Panc1 (cell line): ENCODE measurements at regions not wholly inside any gene's neighbourhood (a gene's known extent, or its start where the extent isn't known, plus 50 kb on each side); places are given as distances from the start of the nearest gene placed in this dataset.

ENCODE experiments used
- ATAC-seq: fragments of 200-7000 bp; cut with Tn5 transposase; 2 replicates; pipeline ENCODE4 v1.9.1; 2020; ENCODE audit warnings: mild to moderate bottlenecking, moderate library complexity
- BruUV-seq: library from RNA; stranded (reverse); fragments of 400-500 nt; replicated peaks from 2 replicates; lab custom pipeline; 2021; lab: Mats Ljungman, UMichigan
- CTCF ChIA-PET: fragments of 300-600 bp; sonication (Branson Sonifier 250); formaldehyde crosslinking; loops from one replicate; lab custom pipeline; 2022; ENCODE audit warnings: antibody characterized with exemption; lab: Charles Lee
- POLR2A ChIA-PET: fragments of 300-600 bp; sonication (Branson Sonifier 250); formaldehyde crosslinking; loops from one replicate; lab custom pipeline; 2022; ENCODE audit warnings: antibody characterized with exemption; lab: Charles Lee
- DNase-seq: peaks from one replicate; pipeline ENCODE4 v3.0.0-alpha.2; 2010; ENCODE audit warnings: low read depth, low spot score
- H3K27ac ChIP-seq: 2 replicates; pipeline ENCODE4 v1.5.1; 2011; ENCODE audit warnings: mild to moderate bottlenecking, low read length, inconsistent platforms
- H3K27me3 ChIP-seq: fragments of 200-500 bp; sonication (Bioruptor generic); 2 replicates; pipeline ENCODE4 v1.6.0; 2014; ENCODE audit warnings: low read length, inconsistent platforms; ENCODE audit not compliant: control insufficient read depth, insufficient read depth
- H3K36me3 ChIP-seq: fragments of 200-500 bp; sonication (Bioruptor generic); 2 replicates; pipeline ENCODE4 v1.5.1; 2014; ENCODE audit warnings: inconsistent platforms, mild to moderate bottlenecking, low read length, moderate library complexity; ENCODE audit not compliant: control insufficient read depth, insufficient read depth
- H3K4me1 ChIP-seq: 2 replicates; pipeline ENCODE4 v1.5.1; 2011; ENCODE audit warnings: inconsistent platforms, mild to moderate bottlenecking, low read length, moderate library complexity; ENCODE audit not compliant: control insufficient read depth, insufficient read depth
- H3K4me3 ChIP-seq, 2 experiments: 2 replicates each; pipeline ENCODE4 v1.5.1; 2011 to 2012; ENCODE audit warnings: low read depth in 2 of 2, low read length in 2 of 2, mild to moderate bottlenecking in 2 of 2, inconsistent platforms in 1 of 2, moderate library complexity in 1 of 2
- H3K9me3 ChIP-seq: fragments of 200-500 bp; sonication (Bioruptor generic); 2 replicates; pipeline ENCODE4 v1.5.1; 2014; ENCODE audit warnings: low read depth, mild to moderate bottlenecking, inconsistent platforms, low read length, moderate library complexity; ENCODE audit not compliant: control insufficient read depth, insufficient read depth
- CTCF ChIP-seq: fragments of 450-650 bp; IDR thresholded peaks from 2 replicates; pipeline ENCODE4 v1.5.1; 2017; ENCODE audit warnings: mild to moderate bottlenecking
- POLR2AphosphoS5 ChIP-seq: IDR thresholded peaks from 2 replicates; pipeline ENCODE4 v1.6.1; 2012; ENCODE audit warnings: mild to moderate bottlenecking, low read depth, low read length, moderate library complexity
- SIN3A ChIP-seq: IDR thresholded peaks from 2 replicates; pipeline ENCODE4 v1.6.1; 2012; ENCODE audit warnings: low read depth, mild to moderate bottlenecking, low read length, moderate library complexity, borderline replicate concordance; ENCODE audit not compliant: insufficient read depth
- TCF7L2 ChIP-seq: IDR thresholded peaks from 2 replicates; pipeline ENCODE4 v1.6.1; 2011; ENCODE audit warnings: mild to moderate bottlenecking, low read depth, low read length, inconsistent platforms
- in situ Hi-C: cut with HindIII; loops from 2 replicates; pipeline ENCODE4 v1.10.0; 2016; ENCODE audit warnings: low sequenced_read_pairs, low pct_unique_long_range_greater_than_20kb
- intact Hi-C: fragments of 100-400 bp; cut with micrococcal nuclease; formaldehyde crosslinking; loops from one replicate; pipeline ENCODE4 v1.10.0; 2022; ENCODE audit not compliant: unreplicated experiment
- TF ChIP-seq, protein P1 (sequence below), 2 experiments: IDR thresholded peaks; 2 replicates each; pipeline ENCODE4 v1.6.1; 2011 to 2012; ENCODE audit warnings: low read depth in 2 of 2, control low read depth in 1 of 2, low read length in 1 of 2, mild to moderate bottlenecking in 1 of 2, moderate library complexity in 1 of 2; ENCODE audit not compliant: insufficient read depth in 1 of 2

- CTCF ChIA-PET = no interaction called here
- intact Hi-C loops = no loop called here
- Histone ChIP-seq H3K27ac (no peak overlapping the region), H3K4me1 (no peaks in the 10 kb centered on the region), H3K36me3 (no peaks in the 10 kb centered on the region), H3K9me3 (no peaks in the 10 kb centered on the region), H3K27me3 (no peaks in the 10 kb centered on the region), H3K4me3 (no peak overlapping the region)
- no TSS peak for BruUV-seq
- in situ Hi-C loops = no loop called here
- TF ChIP-seq CTCF = no peak
- TF ChIP-seq, protein P1, sequence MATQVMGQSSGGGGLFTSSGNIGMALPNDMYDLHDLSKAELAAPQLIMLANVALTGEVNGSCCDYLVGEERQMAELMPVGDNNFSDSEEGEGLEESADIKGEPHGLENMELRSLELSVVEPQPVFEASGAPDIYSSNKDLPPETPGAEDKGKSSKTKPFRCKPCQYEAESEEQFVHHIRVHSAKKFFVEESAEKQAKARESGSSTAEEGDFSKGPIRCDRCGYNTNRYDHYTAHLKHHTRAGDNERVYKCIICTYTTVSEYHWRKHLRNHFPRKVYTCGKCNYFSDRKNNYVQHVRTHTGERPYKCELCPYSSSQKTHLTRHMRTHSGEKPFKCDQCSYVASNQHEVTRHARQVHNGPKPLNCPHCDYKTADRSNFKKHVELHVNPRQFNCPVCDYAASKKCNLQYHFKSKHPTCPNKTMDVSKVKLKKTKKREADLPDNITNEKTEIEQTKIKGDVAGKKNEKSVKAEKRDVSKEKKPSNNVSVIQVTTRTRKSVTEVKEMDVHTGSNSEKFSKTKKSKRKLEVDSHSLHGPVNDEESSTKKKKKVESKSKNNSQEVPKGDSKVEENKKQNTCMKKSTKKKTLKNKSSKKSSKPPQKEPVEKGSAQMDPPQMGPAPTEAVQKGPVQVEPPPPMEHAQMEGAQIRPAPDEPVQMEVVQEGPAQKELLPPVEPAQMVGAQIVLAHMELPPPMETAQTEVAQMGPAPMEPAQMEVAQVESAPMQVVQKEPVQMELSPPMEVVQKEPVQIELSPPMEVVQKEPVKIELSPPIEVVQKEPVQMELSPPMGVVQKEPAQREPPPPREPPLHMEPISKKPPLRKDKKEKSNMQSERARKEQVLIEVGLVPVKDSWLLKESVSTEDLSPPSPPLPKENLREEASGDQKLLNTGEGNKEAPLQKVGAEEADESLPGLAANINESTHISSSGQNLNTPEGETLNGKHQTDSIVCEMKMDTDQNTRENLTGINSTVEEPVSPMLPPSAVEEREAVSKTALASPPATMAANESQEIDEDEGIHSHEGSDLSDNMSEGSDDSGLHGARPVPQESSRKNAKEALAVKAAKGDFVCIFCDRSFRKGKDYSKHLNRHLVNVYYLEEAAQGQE (IDR thresholded peaks at IDR 0.05; ENCODE audit: insufficient read depth in 1 of 2, low read depth in 2 of 2, low read length in 1 of 2) = no peak
- no peak for TF ChIP-seq POLR2AphosphoS5
- no peak for TF ChIP-seq SIN3A
- no peak for TF ChIP-seq TCF7L2
- POLR2A ChIA-PET = no interaction called here
- DNase-seq (no peak), ATAC-seq (no peak)
Observed at GRCh38 chr16:7236824-7237410, 95.7 kb upstream of the RBFOX1 start.

GRCh38 chr16:7233975-7234374, 98.7 kb upstream of the RBFOX1 start:
- intact Hi-C loops = no loop called here
- H3K4me3 ChIP-seq = no peak overlapping the region
- H3K9me3 ChIP-seq = no peaks in the 10 kb centered on the region
- TF ChIP-seq TCF7L2 (no peak), CTCF (no peak), SIN3A (no peak), POLR2AphosphoS5 (no peak)
- TF ChIP-seq, protein P1 (IDR thresholded peaks at IDR 0.05; ENCODE audit: insufficient read depth in 1 of 2, low read depth in 2 of 2, low read length in 1 of 2) = no peak
- no peak for ATAC-seq
- no peak overlapping the region for H3K27ac ChIP-seq
- in situ Hi-C loops = no loop called here
- no peaks in the 10 kb centered on the region for H3K36me3 ChIP-seq
- POLR2A ChIA-PET = interaction anchor here (0.6 kb wide), 1 partner anchor 39 kb away, joined by 5 read pairs; no protein-coding TSS in a partner anchor
- DNase-seq = no peak
- H3K27me3 ChIP-seq = no peaks in the 10 kb centered on the region
- no TSS peak for BruUV-seq
- H3K4me1 ChIP-seq = no peaks in the 10 kb centered on the region
- CTCF ChIA-PET = no interaction called here
